Activated T-helper 1 cell treated with anti-CD3 and anti-CD28 coated beads, Interleukin-12 subunit alpha, Interleukin-12 subunit beta, Interleukin-2, Interleukin-4 antibody, amounts not matched to agents 30 ng/mL and 10 ng/mL and 1 ng/mL, durations not matched to agents 14 hours and 24 hours and 36 hours (primary cell): ENCODE measurements at regions not wholly inside any gene's neighbourhood (a gene's known extent, or its start where the extent isn't known, plus 50 kb on each side); places are given as distances from the start of the nearest gene placed in this dataset.
"Not testable (repeated sequence)": the region's sequence is repeated elsewhere in the genome, so short reads cannot be mapped to it uniquely, and the experiment has no call there.

ENCODE experiments used
- DNase-seq: peaks from one replicate; pipeline ENCODE4 v3.0.0; 2021; ENCODE audit warnings: low spot score
- H3K27ac Mint-ChIP-seq: one replicate; pipeline ENCODE4 v1.8.0; 2021; ENCODE audit warnings: mild to moderate bottlenecking, mixed read lengths
- H3K27me3 Mint-ChIP-seq: one replicate; pipeline ENCODE4 v1.8.0; 2022; ENCODE audit warnings: mild to moderate bottlenecking, moderate library complexity, mixed read lengths; ENCODE audit not compliant: insufficient read depth
- H3K36me3 Mint-ChIP-seq: one replicate; pipeline ENCODE4 v1.8.0; 2021; ENCODE audit warnings: low read depth, mixed read lengths
- H3K4me1 Mint-ChIP-seq: one replicate; pipeline ENCODE4 v1.8.0; 2021; ENCODE audit warnings: low read depth, mixed read lengths
- H3K4me3 Mint-ChIP-seq: one replicate; pipeline ENCODE4 v1.8.0; 2021; ENCODE audit warnings: mild to moderate bottlenecking, moderate library complexity, mixed read lengths
- H3K9me3 Mint-ChIP-seq: one replicate; pipeline ENCODE4 v1.8.0; 2021; ENCODE audit warnings: mixed read lengths
- intact Hi-C: fragments of 100-400 bp; cut with micrococcal nuclease; formaldehyde crosslinking; loops from one replicate; pipeline ENCODE4 v1.15.1; 2024

DNA sequence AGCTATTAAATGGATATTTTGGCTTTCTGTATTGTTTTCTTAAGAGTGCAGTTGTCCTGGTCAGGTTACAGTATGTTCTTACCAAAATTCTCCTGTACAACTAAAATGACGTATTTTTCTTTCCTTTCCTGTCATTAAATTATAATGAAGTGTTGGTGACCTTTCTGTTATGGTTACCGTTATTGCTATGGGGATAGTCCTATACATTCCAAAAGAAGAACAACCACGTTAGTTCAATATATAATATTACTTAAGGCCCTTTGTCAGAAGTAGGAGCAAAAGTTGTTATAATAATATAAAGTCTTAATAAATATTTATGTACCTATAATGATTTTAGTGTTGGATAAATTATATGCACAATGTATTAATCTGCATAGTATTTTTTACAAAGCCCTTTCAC, 82.4 kb upstream of the NREP start:
- no peaks in the 10 kb centered on the region for H3K9me3 Mint-ChIP-seq

DNA sequence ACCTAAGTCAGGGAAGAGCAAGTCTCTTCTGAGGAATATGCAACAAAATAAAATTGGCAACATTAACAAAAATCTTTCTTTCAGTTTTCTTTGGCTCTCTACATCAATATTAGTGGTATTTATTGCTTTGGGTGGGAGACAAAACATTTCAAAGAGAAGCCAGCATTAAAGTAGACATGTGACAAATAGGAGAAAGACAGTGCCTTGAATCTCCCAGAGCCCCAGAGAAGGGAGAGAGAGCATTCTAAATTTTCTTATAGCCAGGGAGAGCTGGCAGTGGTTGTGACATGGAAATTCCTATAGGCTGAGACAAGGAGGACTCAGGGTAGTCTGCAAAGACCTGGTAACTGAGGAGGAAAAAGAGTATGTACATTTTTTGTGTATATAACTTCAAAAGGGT, 79.4 kb upstream of the NREP start:
- no peak for DNase-seq
- Mint-ChIP-seq H3K4me3 (no peak overlapping the region), H3K4me1 (no peaks in the 10 kb centered on the region), H3K9me3 (no peaks in the 10 kb centered on the region), H3K27me3 (peaks cover 7% of the 10 kb centered on the region), H3K36me3 (no peaks in the 10 kb centered on the region), H3K27ac (no peak overlapping the region)
- intact Hi-C loops, result no loop called here

More for the DNA sequence above, 82.4 kb upstream of the NREP start:
- Mint-ChIP-seq H3K4me1 (no peaks in the 10 kb centered on the region), H3K4me3 (no peak overlapping the region), H3K27ac (no peak overlapping the region), H3K36me3 (no peaks in the 10 kb centered on the region), H3K27me3 (peaks cover 7% of the 10 kb centered on the region)
- DNase-seq, result no peak
- intact Hi-C loops, result no loop called here

DNA sequence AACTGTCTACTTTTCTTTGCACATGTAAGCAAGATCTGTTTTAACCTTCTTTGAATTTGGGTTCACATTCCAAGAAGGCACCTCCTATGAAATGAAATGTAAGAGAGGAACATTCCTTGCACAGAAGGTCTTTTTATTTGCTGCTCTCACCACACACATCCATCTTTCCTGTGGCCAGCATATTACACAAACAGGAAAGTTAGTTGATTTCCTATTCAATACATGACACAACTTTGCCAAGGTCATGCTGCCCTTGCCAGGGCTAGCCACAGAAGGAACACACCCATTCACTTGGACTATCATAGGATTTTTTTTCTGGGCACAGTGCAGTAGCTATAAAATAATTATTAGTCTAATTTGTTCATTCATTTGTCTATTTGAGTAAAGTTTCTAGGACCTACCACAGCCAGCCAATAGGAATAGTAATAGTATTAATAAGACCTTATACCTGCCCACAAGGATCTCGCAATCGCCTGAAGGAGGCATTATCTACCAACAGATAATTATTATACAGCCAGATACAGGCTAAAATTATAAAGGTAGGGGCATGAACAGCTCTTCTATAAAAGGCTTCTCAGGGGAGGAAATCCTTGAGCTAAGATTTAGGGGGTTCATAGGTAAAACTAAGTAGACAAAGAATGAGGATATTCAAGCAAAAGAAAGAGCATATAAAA, 78.1 kb upstream of the NREP start:
- Mint-ChIP-seq H3K4me3 (no peak overlapping the region), H3K36me3 (no peaks in the 10 kb centered on the region), H3K4me1 (no peaks in the 10 kb centered on the region), H3K27me3 (peaks cover 7% of the 10 kb centered on the region), H3K27ac (no peak overlapping the region), H3K9me3 (no peaks in the 10 kb centered on the region)
- intact Hi-C loops, result no loop called here
- no peak for DNase-seq

DNA sequence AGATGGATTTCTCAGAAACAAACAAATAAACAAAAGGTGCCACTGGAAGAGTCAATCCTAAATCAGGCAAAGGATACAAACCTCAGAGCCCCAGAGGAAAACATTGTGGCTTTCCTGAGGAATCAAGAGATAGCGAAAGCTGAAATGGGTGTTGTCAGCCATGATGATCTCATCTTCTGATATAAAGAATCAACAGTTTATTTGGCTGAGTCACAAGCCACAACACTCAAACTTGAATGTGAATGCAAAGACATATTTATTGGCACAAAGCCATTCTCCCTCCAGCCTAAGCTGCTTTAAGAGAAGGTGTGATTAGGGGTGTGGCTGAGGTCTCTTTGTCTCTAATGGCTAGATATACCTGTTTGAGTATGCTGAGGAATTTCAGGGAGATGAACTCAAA, 73.3 kb upstream of the NREP start:
- intact Hi-C loops, result no loop called here
- Mint-ChIP-seq H3K4me1 (no peaks in the 10 kb centered on the region), H3K27ac (no peak overlapping the region), H3K4me3 (no peak overlapping the region), H3K9me3 (no peaks in the 10 kb centered on the region), H3K36me3 (no peaks in the 10 kb centered on the region), H3K27me3 (peaks cover 4% of the 10 kb centered on the region)
- no peak for DNase-seq

DNA sequence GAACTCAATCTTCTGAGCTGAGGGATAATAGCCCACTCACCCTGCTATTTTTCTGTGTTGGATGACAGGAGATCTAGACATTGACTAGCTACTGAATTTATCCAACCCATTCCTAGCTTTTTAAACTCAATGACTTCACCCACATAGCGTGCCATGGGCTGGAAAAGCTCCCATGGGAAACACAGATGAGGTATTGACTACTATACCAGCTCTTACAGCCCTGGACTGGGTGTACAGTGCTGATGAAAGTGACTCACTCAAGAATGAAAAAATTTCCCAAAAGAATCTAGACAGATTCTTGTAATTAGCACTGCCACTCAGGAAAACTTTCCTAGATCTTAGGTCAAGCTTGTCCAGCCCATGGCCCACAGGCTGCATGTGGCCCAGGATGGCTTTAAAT, 72.7 kb upstream of the NREP start:
- Mint-ChIP-seq H3K36me3 (no peaks in the 10 kb centered on the region), H3K27ac (no peak overlapping the region), H3K4me1 (no peaks in the 10 kb centered on the region), H3K9me3 (no peaks in the 10 kb centered on the region), H3K27me3 (peaks cover 4% of the 10 kb centered on the region), H3K4me3 (no peak overlapping the region)
- intact Hi-C loops, result no loop called here
- no peak for DNase-seq

DNA sequence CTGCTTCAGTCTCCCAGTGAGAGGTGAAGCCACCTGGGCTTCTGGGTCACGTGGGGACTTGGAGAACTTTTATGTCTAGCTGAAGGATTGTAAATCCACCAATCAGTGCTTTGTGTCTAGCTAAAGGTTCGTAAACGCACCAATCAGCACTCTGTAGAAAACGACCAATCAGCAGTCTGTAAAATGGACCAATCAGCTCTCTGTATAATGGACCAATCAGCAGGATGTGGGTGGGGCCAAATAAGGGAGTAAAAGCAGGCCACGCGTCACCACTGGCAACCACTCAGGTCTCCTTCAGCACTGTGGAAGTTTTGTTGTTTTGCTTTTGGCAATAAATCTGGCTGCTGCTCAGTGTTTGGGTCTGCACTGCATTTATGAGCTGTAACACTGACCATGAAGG, 69.1 kb upstream of the NREP start:
- Mint-ChIP-seq H3K9me3 (no peaks in the 10 kb centered on the region), H3K27me3 (peaks cover 2% of the 10 kb centered on the region), H3K36me3 (no peaks in the 10 kb centered on the region), H3K4me1 (no peaks in the 10 kb centered on the region), H3K4me3 (no peak overlapping the region), H3K27ac (no peak overlapping the region)
- DNase-seq, result no peak
- intact Hi-C loops, result no loop called here

DNA sequence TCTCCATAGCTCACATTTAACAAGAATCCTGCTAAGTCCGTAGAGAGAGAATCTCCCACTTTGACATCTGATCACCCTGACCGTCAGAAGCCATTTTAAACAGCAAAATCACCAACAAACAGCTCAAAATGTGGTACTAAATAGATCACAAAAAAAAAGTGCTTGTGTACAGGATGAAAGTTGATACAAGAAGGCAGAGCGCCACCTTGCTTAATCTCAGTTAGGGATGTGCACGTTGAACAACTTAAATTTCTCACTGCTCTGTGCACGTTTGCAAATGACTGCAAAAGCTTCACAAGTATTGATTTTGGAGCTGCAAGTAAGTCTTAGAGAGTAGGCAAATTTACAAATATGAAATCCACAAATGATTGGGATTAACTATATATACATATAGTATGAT, 63.1 kb upstream of the NREP start:
- Mint-ChIP-seq H3K27me3 (peaks cover 2% of the 10 kb centered on the region), H3K9me3 (no peaks in the 10 kb centered on the region), H3K27ac (no peak overlapping the region), H3K36me3 (no peaks in the 10 kb centered on the region), H3K4me3 (no peak overlapping the region), H3K4me1 (no peaks in the 10 kb centered on the region)
- intact Hi-C loops, result no loop called here
- DNase-seq, result no peak

DNA sequence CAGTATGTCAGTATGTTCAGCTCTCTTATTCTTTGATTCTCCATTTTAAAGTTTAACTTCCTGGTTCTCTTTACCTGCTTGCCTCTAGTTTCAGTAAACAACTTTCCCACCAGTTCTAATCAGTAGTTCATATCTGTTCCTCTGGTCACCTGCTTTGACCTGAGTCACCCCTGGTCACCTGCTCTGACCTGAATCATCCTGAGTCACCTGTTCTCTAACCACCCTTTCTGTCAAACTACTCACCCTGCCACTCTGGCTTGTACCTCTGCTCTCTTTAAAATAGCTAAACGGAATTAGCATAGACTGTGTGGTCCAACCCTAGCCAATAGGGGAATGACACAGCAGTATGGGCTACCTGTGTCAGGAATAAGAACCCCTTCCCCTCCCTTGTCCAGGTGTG, 62.0 kb upstream of the NREP start:
- H3K4me1 Mint-ChIP-seq, H3K9me3 Mint-ChIP-seq, H3K4me3 Mint-ChIP-seq, H3K36me3 Mint-ChIP-seq, H3K27ac Mint-ChIP-seq, H3K27me3 Mint-ChIP-seq, DNase-seq: not testable (repeated sequence)
- intact Hi-C loops, result loop anchor here (2.0 kb wide), 1 partner anchor 268 kb away; no protein-coding TSS in a partner anchor

DNA sequence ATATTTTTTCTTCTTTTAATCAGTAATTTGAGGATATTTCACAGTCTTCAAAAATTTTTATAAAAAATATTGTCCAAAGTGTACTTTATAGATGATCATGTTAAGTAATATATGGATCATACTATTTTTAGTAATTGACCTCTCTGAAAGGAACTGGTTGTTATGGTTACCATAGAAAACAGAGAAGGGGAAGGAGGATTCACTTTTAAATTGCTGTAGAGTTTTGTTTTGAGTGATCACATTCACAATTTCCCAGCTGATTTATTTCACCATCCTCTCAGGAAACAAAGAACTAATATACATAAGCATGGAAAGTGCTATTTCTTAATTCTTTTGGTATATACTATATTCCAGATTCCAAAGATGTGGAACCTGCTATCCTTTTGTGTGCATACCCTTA, 56.5 kb upstream of the NREP start:
- no peak overlapping the region for H3K4me3 Mint-ChIP-seq
- H3K4me1 Mint-ChIP-seq, result no peaks in the 10 kb centered on the region
- no peaks in the 10 kb centered on the region for H3K9me3 Mint-ChIP-seq
- no peak overlapping the region for H3K27ac Mint-ChIP-seq
- intact Hi-C loops, result no loop called here
- no peaks in the 10 kb centered on the region for H3K27me3 Mint-ChIP-seq
- no peak for DNase-seq
- H3K36me3 Mint-ChIP-seq, result no peaks in the 10 kb centered on the region

DNA sequence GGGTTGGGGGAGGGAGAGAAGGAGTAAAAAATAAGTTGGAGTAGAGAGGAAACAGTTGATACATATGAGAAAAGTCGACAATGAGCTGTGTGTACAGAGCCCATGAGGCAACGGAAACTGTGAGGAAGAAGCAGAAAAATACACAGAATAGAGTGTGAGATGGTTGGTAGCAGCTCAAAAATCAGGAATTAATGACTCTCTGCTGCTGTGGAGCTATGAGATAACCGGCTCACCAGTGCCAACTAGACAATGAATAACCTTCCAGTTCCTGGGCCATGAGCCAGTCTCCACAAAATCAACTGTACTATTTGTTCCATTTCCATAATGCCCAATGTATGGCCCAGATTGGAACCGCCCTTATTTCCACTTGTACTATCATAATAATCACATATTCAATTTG, 53.1 kb upstream of the NREP start:
- H3K27ac Mint-ChIP-seq, result no peak overlapping the region
- H3K36me3 Mint-ChIP-seq, result no peaks in the 10 kb centered on the region
- intact Hi-C loops, result no loop called here
- no peak for DNase-seq
- no peaks in the 10 kb centered on the region for H3K27me3 Mint-ChIP-seq
- H3K4me3 Mint-ChIP-seq, result no peak overlapping the region
- no peaks in the 10 kb centered on the region for H3K4me1 Mint-ChIP-seq
- no peaks in the 10 kb centered on the region for H3K9me3 Mint-ChIP-seq
